GM18507 (cell line): ENCODE measurements at regions not wholly inside any gene's neighbourhood (a gene's known extent, or its start where the extent isn't known, plus 50 kb on each side); places are given as distances from the start of the nearest gene placed in this dataset.

Source experiments
- DNase-seq: peaks from one replicate; pipeline ENCODE4 v3.0.0; 2011; ENCODE audit warnings: low read depth; ENCODE audit not compliant: insufficient read length; ENCODE audit errors: extremely low spot score
- FAIRE-seq: peaks from 2 replicates; lab custom pipeline; 2011; peaks lifted over from hg19 to GRCh38; lab: Jason Lieb, UNC

GRCh38 chr20:50379991-50380696, 130.0 kb upstream of the PTPN1 start:
- DNase-seq (no peak), FAIRE-seq (no peak)

GRCh38 chr20:50380697-50381040, 129.5 kb upstream of the PTPN1 start:
- FAIRE-seq (no peak), DNase-seq (no peak)

DNA sequence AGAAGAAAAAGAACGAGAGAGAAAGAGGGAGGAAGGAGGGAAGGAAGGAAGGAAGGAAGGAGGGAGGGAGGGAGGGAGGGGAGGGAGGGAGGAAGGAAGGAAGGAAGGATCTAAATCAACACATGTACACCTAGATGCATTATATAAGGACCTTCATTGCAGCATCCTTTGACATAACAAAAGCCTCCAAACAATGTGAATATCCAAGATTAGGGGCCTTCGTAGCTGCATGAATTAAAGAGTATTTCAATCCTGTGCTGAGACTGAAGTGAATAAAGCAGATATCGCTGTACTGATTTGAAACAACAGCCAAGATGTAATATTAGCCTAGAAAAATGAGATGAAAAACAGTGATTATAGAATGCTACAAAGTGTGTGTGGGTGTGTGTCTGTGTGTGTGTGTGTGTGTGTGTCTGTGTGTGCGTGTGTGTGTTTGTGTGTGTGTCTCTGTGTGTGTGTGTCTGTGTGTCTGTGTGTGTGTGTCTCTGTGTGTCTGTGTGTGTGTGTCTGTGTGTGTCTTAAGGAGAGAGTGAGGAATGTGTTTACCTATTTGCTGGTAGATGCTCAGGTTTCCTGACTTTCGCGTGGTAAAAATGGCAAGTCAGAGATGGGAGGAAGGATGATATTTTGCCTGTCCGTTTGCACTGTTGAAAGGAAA, 129.0 kb upstream of the PTPN1 start:
- DNase-seq (no peak), FAIRE-seq (no peak)

GRCh38 chr20:50381771-50382593, 128.2 kb upstream of the PTPN1 start:
- no peak for FAIRE-seq

GRCh38 chr20:50385733-50386640, 124.2 kb upstream of the PTPN1 start:
- DNase-seq (no peak), FAIRE-seq (no peak)

More at GRCh38 chr20:50381771-50382593, 128.2 kb upstream of the PTPN1 start:
- no peak for DNase-seq

- FAIRE-seq (no peak), DNase-seq (no peak)
Observed at GRCh38 chr20:50386641-50386960, 123.6 kb upstream of the PTPN1 start.

DNA sequence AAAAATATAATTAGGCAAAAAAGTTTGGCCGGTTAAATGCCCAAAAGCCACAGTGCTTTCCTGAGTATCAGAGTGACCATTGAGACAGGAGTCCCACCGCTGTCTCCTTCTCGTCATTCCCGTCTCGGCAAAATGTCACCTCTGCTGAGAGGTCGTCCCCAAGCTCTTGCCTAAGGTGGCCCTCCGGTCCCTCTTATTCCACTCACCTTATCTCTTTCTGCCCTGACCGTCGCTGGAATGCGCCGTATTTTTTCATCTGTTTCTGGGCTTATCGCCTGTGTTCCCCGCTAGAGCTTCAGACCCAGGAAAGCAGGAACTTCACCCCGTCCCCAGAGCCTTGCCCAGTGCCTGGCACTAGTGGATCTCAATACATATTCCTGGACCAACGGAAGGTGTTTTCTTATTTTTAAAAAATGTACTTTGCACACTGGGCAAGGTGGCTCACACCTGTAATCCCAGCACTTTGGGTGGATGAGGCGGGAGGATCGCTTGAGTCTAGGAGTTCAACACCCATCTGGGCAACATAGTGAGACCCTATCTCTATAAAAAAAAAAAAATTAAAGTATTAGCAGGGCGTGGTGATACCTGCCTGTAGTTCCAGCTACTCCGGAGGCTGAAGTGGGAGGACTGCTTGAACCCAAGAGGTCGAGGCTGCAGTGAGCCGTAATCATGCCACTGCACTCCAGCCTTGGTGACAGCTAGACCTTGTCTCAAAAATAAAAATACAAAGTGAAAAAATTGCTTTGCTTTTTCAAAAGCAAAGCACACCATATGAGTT, 122.8 kb upstream of the PTPN1 start:
- FAIRE-seq (no peak), DNase-seq (no peak)

DNA sequence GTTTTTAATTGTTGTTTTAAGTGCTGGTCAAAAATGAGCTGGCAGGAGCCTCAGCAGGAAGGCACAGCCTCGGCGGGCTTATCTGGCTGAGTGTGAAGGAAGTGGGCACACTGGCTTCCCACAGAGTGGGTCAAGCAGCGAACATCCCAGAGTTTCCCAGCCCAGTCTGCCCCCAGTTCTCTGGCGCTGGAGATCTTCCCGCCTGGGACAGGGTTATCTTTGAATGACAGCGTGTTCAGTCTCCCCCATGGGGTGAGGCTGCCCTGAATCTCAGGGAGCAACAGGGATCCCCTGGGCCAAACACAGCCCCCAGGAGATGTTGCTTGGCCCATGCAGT, 122.2 kb upstream of the PTPN1 start:
- FAIRE-seq, result no peak
- no peak for DNase-seq

DNA sequence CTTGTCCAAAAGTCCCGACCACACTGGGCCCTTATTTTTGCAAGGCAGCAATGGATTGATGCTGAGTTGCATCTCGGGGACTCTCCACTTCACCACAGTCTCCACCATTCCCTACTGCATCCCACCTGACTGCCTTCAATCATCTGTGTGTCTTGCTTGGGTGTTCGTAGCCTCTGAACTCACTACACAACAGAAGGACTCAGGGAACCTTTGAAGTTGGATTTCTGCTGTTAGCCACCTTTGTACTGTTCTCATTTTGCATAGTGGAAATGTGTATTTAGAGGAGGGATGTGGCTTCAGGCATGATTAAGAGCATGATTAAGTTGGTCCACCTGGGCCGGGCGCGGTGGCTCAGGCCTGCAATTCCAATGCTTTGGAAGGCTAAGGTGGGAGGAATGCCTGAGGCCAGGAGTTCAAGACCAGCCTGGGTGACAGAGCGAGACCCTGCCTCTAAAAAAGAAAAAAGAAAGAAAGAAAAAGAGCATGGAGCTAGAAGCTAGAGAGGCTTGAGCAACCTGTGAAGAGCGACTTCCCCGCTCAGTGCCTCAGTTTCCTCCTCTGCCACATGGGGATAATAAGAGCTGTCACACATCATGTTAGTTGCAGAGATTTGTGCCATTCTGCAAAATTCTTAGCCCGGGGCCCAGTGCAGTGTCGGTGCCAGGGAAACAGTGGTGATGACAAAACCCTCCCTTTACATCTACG, 121.3 kb upstream of the PTPN1 start:
- DNase-seq, result no peak
- no peak for FAIRE-seq

DNA sequence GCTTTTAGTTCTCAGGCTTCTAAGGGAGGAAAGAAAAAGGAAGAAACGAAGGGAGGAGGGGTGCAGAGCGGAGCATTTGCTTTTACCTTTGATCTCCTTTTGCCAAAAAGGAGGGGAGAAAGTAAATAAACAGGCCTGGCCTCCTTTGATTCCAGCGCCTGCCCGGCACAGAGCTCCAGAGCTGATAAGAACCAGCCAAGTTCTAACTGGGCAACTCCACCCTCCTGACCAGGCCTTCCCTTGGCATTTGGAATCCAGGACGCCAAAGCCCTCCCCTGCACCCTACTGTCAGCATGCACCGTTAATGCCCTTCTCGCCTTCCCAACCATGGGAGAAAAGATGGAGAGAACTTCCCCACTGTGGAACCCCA, 120.8 kb upstream of the PTPN1 start:
- no peak for FAIRE-seq
- DNase-seq, result no peak

DNA sequence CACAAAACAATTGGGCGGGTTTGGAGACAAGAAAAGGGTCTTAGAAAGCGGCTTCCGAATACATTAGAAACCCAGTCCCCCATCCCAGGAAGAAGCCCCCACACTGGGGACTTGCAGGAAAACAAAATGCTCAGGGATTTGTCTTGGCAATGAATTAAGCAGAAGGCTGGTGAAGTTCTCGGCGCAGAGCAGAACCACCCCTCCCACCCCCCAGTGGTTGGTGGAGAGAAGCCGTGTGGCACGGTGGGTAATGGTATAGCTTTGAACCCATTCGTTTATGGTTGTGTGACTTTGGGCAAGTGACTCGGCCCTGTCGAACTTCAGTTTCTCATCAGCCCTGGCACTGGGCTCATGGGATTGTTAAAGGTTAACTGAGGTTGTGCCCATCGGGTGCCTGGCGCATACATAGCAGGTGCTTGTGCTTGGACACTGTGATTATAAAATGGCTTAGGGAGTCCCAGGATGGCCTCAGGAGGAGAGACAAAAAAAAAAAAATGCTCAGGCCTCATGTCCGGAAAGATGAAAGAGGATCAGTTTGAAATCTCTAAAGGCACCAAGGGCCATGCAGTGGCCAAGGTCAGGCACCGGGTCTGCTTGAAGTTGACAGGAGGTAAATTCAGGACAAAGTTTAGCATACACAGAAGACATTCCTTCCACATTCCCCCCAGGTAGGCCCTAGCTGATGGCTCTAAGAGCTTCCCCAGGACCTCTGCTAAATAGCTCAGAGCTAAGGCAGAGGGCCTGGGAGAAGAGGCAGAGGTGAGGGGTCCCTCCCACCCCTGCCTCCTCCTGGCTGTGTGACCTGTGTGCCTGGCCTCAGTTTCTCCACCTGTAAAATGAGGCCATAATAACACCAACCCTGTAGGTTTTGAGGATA, 120.1 kb upstream of the PTPN1 start:
- no peak for DNase-seq
- FAIRE-seq, result no peak

DNA sequence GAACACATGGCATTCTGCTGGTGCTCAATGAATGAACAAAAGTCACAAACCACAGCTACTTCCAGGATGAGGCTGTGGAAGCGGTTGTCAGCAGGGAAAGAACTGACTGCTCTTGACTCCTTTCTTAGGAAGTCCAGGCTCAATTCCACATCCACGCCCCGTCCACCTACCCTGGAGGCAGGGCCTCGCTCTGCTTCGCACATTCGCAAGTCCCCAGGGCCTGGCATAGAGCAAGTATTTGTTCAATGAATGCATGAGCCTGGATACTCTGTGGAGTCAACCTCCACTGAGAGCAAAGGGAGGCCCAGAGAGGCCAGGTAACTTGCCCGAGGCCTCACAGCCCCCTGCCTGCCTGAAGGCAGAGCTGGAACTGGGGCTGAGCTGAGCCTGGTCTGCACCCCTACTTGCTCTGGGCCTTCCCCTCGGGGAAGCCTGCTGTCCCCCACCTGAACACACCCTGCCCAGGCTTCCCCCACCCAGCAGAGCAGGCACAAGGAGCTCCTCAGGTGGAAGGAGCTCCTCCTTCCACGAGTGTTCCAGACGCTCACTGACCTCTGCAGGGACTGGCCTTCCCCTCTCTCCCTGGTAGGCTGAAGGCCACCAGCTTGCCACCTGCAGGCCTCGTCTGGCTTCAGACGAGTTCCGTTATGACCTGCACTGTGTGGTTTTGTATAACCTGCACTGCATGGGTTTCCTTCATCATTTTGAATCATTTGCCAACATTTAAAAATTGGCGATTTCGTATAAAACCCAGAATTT, 119.3 kb upstream of the PTPN1 start:
- FAIRE-seq, result no peak
- DNase-seq, result no peak

GRCh38 chr20:50391444-50392137, 118.6 kb upstream of the PTPN1 start:
- FAIRE-seq (no peak), DNase-seq (no peak)

DNA sequence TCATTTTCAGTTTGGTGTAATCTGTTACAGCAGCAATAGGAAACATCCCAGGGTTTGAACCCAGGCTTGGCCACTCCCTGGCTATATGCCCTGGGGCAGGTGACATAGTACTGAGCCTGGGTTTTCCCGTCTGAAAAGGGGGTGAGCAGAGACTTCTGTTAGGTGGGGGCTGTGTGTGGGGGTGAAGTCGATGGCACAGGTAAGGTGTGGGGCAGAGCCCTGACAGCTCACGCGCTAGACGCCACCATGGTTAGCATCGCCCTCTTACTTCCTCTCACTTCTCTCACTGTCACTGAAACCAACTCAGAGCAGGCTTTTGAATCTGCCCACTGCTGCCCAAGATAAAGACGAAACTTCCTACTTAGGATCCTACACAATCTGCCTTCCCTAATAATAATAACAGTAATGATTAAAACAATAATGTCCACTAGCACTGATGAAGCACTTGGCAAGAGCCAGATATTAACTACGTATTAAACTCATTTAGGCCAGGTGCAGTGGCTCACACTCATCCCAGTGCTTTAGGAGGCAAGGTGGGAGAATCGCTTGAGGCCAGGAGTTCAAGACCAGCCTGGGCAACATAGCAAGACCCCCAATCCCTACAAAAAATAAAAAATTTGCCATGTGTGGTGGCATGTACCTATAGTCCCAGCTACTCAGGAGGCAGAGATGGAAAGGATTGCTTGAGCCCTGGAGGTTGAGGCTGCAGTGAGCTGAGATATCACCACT, 117.9 kb upstream of the PTPN1 start:
- DNase-seq (no peak), FAIRE-seq (no peak)

DNA sequence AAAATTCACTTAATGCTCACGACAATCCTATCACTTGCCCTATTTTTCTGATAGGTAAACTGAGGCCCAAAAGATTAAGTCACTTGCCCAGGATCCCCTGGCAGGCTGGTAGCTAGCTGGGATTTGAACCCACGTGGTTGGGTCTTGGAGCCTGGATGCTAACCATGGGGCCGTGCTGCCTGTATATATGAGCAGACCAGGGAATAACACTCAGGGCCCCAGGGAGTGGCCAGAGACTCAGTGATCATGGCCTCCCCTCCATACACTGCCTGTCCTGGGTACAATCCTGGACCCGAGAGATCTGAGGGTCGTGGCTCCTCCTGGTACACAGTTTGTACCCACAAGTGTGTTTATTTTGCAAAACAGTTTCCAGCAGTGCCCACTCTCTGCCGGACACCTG, 116.9 kb upstream of the PTPN1 start:
- no peak for DNase-seq
- no peak for FAIRE-seq

- DNase-seq, result no peak
- FAIRE-seq, result no peak
Observed at GRCh38 chr20:50393990-50394561, 116.1 kb upstream of the PTPN1 start.
